SK-N-SH (cell line): ENCODE measurements at regions not wholly inside any gene's neighbourhood (a gene's known extent, or its start where the extent isn't known, plus 50 kb on each side); places are given as distances from the start of the nearest gene placed in this dataset.

Source experiments
- CTCF ChIP-seq: fragments of 200-600 bp; sonication (generic); IDR thresholded peaks from 2 replicates; pipeline ENCODE4 v1.6.1; 2017; ENCODE audit warnings: antibody characterized with exemption, mild to moderate bottlenecking, moderate library complexity
- FOSL2 ChIP-seq: IDR thresholded peaks from 2 replicates; pipeline ENCODE4 v1.4.0; 2012; ENCODE audit warnings: low read depth, mild to moderate bottlenecking, moderate library complexity, borderline replicate concordance
- FOXJ3 ChIP-seq: sonication (generic); formaldehyde crosslinking; IDR thresholded peaks from 2 replicates; pipeline ENCODE4 v1.5.1; 2020; ENCODE audit warnings: mild to moderate bottlenecking, missing genetic modification reagents
- FOXM1 ChIP-seq: IDR thresholded peaks from 2 replicates; pipeline ENCODE4 v1.4.0; 2012; ENCODE audit warnings: low read depth, mild to moderate bottlenecking
- POLR2AphosphoS5 ChIP-seq: IDR thresholded peaks from 2 replicates; pipeline ENCODE4 v1.6.1; 2012; ENCODE audit warnings: low read depth, low read length
- USF1 ChIP-seq: IDR thresholded peaks from 2 replicates; pipeline ENCODE4 v1.4.0; 2012; ENCODE audit warnings: low read depth, borderline replicate concordance
- USF2 ChIP-seq: fragments of 150-350 bp; IDR thresholded peaks from 2 replicates; pipeline ENCODE4 v1.6.1; 2017; ENCODE audit warnings: antibody characterized with exemption, low read length, low read depth, borderline replicate concordance
- YY1 ChIP-seq: IDR thresholded peaks from 2 replicates; pipeline ENCODE4 v1.4.0; 2012; ENCODE audit warnings: low read depth, mild to moderate bottlenecking

- no peak for TF ChIP-seq FOSL2
- no peak for TF ChIP-seq USF1
- no peak for TF ChIP-seq FOXM1
- TF ChIP-seq CTCF: no peak
- TF ChIP-seq USF2: no peak
- no peak for TF ChIP-seq YY1
- no peak for TF ChIP-seq FOXJ3 (CRISPR knock-in tag)
- no peak for TF ChIP-seq POLR2AphosphoS5
Observed at GRCh38 chr9:80127920-80128319, 556.2 kb downstream of the TLE4 start.
